HCT116 (cell line): ENCODE measurements at regions not wholly inside any gene's neighbourhood (a gene's known extent, or its start where the extent isn't known, plus 50 kb on each side); places are given as distances from the start of the nearest gene placed in this dataset.

Experiments used
- ATAC-seq: fragments of 200-7000 bp; cut with Tn5 transposase; 2 replicates; pipeline ENCODE4 v1.9.1; 2020; ENCODE audit warnings: mild to moderate bottlenecking, moderate library complexity
- BruUV-seq: library from RNA; stranded (reverse); fragments of 400-500 nt; replicated peaks from 2 replicates; lab custom pipeline; 2021; lab: Mats Ljungman, UMichigan
- CTCF ChIA-PET: fragments of 300-600 bp; sonication (Branson Sonifier 250); formaldehyde crosslinking; loops from one replicate; lab custom pipeline; 2021; ENCODE audit warnings: antibody characterized with exemption; lab: Charles Lee
- POLR2A ChIA-PET: fragments of 300-600, 350-600 bp; sonication (Branson Sonifier 250); formaldehyde crosslinking; loops from one replicate; lab custom pipeline; 2021; ENCODE audit warnings: antibody characterized with exemption; lab: Charles Lee
- RAD21 ChIA-PET, 2 experiments: fragments of 300-600 bp; sonication (Branson Sonifier 250); formaldehyde crosslinking; loops; one replicate each; lab custom pipeline; 2023; ENCODE audit warnings: low total read pairs in 2 of 2; ENCODE audit not compliant: uncharacterized antibody in 2 of 2, unreplicated experiment in 2 of 2, low non-redundant PET in 1 of 2; lab: Charles Lee
- DNase-seq: peaks from one replicate; pipeline ENCODE4 v3.0.0-alpha.2; 2010; ENCODE audit warnings: low read depth, low spot score
- H2AFZ ChIP-seq: fragments of 200-600 bp; shearing (Covaris generic), sonication (generic); 2 replicates; pipeline ENCODE4 v1.6.1; 2017; ENCODE audit warnings: low read depth, mixed run types, mixed read lengths, antibody characterized with exemption, low read length; ENCODE audit not compliant: poor library complexity, severe bottlenecking
- H3K27ac ChIP-seq: 2 replicates; pipeline ENCODE4 v1.5.1; 2012; ENCODE audit warnings: low read depth, low read length
- H3K27me3 ChIP-seq: fragments of 200-600 bp; sonication (generic); 2 replicates; pipeline ENCODE4 v1.6.1; 2016; ENCODE audit warnings: mixed run types, low read length, mixed read lengths; ENCODE audit not compliant: insufficient read depth
- H3K36me3 ChIP-seq, 2 experiments: fragments of 200-500 bp in 1 of 2; fragments of 200-600 bp in 1 of 2; sonication (Bioruptor generic) in 1 of 2; sonication (generic) in 1 of 2; 2 replicates each; pipeline versions ENCODE4 v1.5.1 to v1.6.1; 2014 to 2016; ENCODE audit warnings: low read length in 2 of 2, inconsistent platforms in 1 of 2, mixed read lengths in 1 of 2, mixed run types in 1 of 2; ENCODE audit not compliant: insufficient read depth in 2 of 2, control insufficient read depth in 1 of 2
- H3K4me1 ChIP-seq, 2 experiments: fragments of 200-600 bp in 1 of 2; sonication (generic) in 1 of 2; 2 replicates each; pipeline versions ENCODE4 v1.5.1 to v1.6.1; 2012 to 2017; ENCODE audit warnings: low read length in 2 of 2, inconsistent platforms in 1 of 2, mild to moderate bottlenecking in 1 of 2, mixed read lengths in 1 of 2, mixed run types in 1 of 2, moderate library complexity in 1 of 2; ENCODE audit not compliant: insufficient read depth in 2 of 2, control insufficient read depth in 1 of 2
- H3K4me2 ChIP-seq: fragments of 200-600 bp; sonication (generic); 2 replicates; pipeline ENCODE4 v1.6.1; 2017; ENCODE audit warnings: mixed run types, low read length, mixed read lengths
- H3K4me3 ChIP-seq, 2 experiments: fragments of 200-600 bp in 1 of 2; sonication (generic) in 1 of 2; replicated peaks in 1 of 2; 2 replicates each; pipeline ENCODE4 v1.5.1; 2011 to 2016; ENCODE audit warnings: low read length in 2 of 2, control low read depth in 1 of 2, low read depth in 1 of 2, mild to moderate bottlenecking in 1 of 2, mixed read lengths in 1 of 2, mixed run types in 1 of 2
- H3K79me2 ChIP-seq: fragments of 200-600 bp; sonication (generic); 2 replicates; pipeline ENCODE4 v1.6.1; 2017; ENCODE audit warnings: mild to moderate bottlenecking, mixed run types, low read length, moderate library complexity, mixed read lengths; ENCODE audit not compliant: insufficient read depth
- H3K9ac ChIP-seq: fragments of 200-600 bp; sonication (generic); 2 replicates; pipeline ENCODE4 v1.6.1; 2016; ENCODE audit warnings: low read length, mixed read lengths
- H3K9me2 ChIP-seq: fragments of 200-600 bp; sonication (generic), shearing (Covaris generic); 2 replicates; pipeline ENCODE4 v1.6.1; 2017; ENCODE audit warnings: mixed run types, mild to moderate bottlenecking, moderate library complexity; ENCODE audit not compliant: insufficient read depth
- H3K9me3 ChIP-seq, 2 experiments: fragments of 200-500 bp in 1 of 2; fragments of 200-600 bp in 1 of 2; sonication (Bioruptor generic) in 1 of 2; sonication (generic) in 1 of 2; 2 replicates each; pipeline ENCODE4 v1.6.1; 2014 to 2017; ENCODE audit warnings: low read length in 2 of 2, mixed read lengths in 2 of 2, inconsistent platforms in 1 of 2, low read depth in 1 of 2, mild to moderate bottlenecking in 1 of 2, mixed run types in 1 of 2, moderate library complexity in 1 of 2; ENCODE audit not compliant: control insufficient read depth in 1 of 2, insufficient read depth in 1 of 2
- H4K20me1 ChIP-seq: fragments of 200-600 bp; sonication (generic), shearing (Covaris generic); 2 replicates; pipeline ENCODE4 v1.6.1; 2017; ENCODE audit warnings: mixed run types, mild to moderate bottlenecking, moderate library complexity; ENCODE audit not compliant: insufficient read depth
- ATF3 ChIP-seq: IDR thresholded peaks from 2 replicates; pipeline ENCODE4 v1.6.1; 2012
- EGR1 ChIP-seq: IDR thresholded peaks from 2 replicates; pipeline ENCODE4 v1.6.1; 2012; ENCODE audit warnings: low read depth
- EZH2 ChIP-seq: fragments of 200-600 bp; sonication (generic); IDR thresholded peaks from 2 replicates; pipeline ENCODE4 v1.6.1; 2017; ENCODE audit warnings: antibody characterized with exemption, mixed run types
- EZH2phosphoT487 ChIP-seq: fragments of 200-600 bp; IDR thresholded peaks from 2 replicates; pipeline ENCODE4 v1.6.1; 2018; ENCODE audit warnings: antibody characterized with exemption, borderline replicate concordance
- FOSL1 ChIP-seq: IDR thresholded peaks from 2 replicates; pipeline ENCODE4 v1.6.1; 2012; ENCODE audit warnings: low read depth
- JUND ChIP-seq: IDR thresholded peaks from 2 replicates; pipeline ENCODE4 v1.6.1; 2012
- RAD21 ChIP-seq: IDR thresholded peaks from 2 replicates; pipeline ENCODE4 v1.6.1; 2012; ENCODE audit warnings: low read depth, mild to moderate bottlenecking
- SIN3A ChIP-seq: IDR thresholded peaks from 2 replicates; pipeline ENCODE4 v1.6.1; 2012; ENCODE audit warnings: low read depth
- SP1 ChIP-seq: IDR thresholded peaks from 2 replicates; pipeline ENCODE4 v1.6.1; 2012; ENCODE audit warnings: low read depth
- YY1 ChIP-seq: IDR thresholded peaks from 2 replicates; pipeline ENCODE4 v1.6.1; 2011; ENCODE audit warnings: low read length, low read depth, moderate library complexity, mild to moderate bottlenecking; ENCODE audit not compliant: insufficient replicate concordance; ENCODE audit errors: extremely low read depth
- ZBTB33 ChIP-seq: IDR thresholded peaks from 2 replicates; pipeline ENCODE4 v1.6.1; 2011; ENCODE audit warnings: mild to moderate bottlenecking, low read length, moderate library complexity; ENCODE audit not compliant: insufficient replicate concordance; ENCODE audit errors: extremely low read depth
- ZNF274 ChIP-seq: fragments of 200-500 bp; sonication (Bioruptor generic); IDR thresholded peaks from 2 replicates; pipeline ENCODE4 v1.6.1; 2014; ENCODE audit warnings: mild to moderate bottlenecking, low read depth, low read length, inconsistent platforms
- intact Hi-C: fragments of 100-400 bp; cut with micrococcal nuclease; formaldehyde crosslinking; loops from 2 replicates; pipeline ENCODE4 v1.10.0; 2022
- TF ChIP-seq, protein P1 (sequence below), 3 experiments: fragments of 200-600 bp in 1 of 3; sonication (generic) in 1 of 3; IDR thresholded peaks in 2 of 3; conservative IDR thresholded peaks in 1 of 3; 2 replicates each; pipeline ENCODE4 v1.5.1; 2012 to 2017; ENCODE audit warnings: low read depth in 2 of 3, low read length in 2 of 3, antibody characterized with exemption in 1 of 3, borderline replicate concordance in 1 of 3, control low read depth in 1 of 3, mild to moderate bottlenecking in 1 of 3, mixed read lengths in 1 of 3, mixed run types in 1 of 3, moderate library complexity in 1 of 3; ENCODE audit not compliant: insufficient read depth in 1 of 3

DNA sequence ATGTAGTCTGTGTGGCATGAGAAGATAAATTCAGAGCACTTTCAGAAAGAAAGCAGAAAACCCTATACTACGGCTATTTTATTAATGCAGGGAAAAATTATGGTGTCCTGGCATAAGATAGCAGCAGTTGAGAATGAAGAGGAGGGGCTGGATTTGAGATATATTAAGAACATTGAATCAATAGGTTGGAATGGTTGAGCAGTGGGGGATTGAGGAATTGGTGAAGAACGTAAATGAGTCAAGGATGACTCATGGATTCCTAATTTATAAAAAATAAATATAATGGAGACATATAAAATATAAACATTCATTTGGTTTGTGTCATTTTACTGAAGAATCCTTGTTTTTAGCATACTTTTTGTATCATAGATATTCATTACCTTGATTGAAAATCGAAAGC, 234.3 kb upstream of the ADAMTS5 start:
- Histone ChIP-seq H3K9ac (no peak overlapping the region), H2AFZ (no peak overlapping the region), H3K36me3 (no peaks in the 10 kb centered on the region), H3K4me3 (no peak overlapping the region), H3K9me3 (peaks cover 0 to 28% of the 10 kb centered on the region in 2 experiments; a peak in 2 of 4 replicates), H3K27me3 (no peaks in the 10 kb centered on the region), H3K79me2 (no peaks in the 10 kb centered on the region), H3K4me1 (no peaks in the 10 kb centered on the region), H3K9me2 (no peaks in the 10 kb centered on the region), H3K4me2 (no peak overlapping the region), H4K20me1 (no peaks in the 10 kb centered on the region), H3K27ac (no peak overlapping the region)
- RAD21 ChIA-PET: no interaction called here
- intact Hi-C loops: no loop called here
- TF ChIP-seq RAD21 (no peak), SP1 (no peak), ZNF274 (no peak), EZH2phosphoT487 (no peak), EZH2 (no peak)
- TF ChIP-seq, protein P1, sequence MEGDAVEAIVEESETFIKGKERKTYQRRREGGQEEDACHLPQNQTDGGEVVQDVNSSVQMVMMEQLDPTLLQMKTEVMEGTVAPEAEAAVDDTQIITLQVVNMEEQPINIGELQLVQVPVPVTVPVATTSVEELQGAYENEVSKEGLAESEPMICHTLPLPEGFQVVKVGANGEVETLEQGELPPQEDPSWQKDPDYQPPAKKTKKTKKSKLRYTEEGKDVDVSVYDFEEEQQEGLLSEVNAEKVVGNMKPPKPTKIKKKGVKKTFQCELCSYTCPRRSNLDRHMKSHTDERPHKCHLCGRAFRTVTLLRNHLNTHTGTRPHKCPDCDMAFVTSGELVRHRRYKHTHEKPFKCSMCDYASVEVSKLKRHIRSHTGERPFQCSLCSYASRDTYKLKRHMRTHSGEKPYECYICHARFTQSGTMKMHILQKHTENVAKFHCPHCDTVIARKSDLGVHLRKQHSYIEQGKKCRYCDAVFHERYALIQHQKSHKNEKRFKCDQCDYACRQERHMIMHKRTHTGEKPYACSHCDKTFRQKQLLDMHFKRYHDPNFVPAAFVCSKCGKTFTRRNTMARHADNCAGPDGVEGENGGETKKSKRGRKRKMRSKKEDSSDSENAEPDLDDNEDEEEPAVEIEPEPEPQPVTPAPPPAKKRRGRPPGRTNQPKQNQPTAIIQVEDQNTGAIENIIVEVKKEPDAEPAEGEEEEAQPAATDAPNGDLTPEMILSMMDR (IDR thresholded peaks at IDR 0.05 in 2 of 3, conservative IDR thresholded peaks at IDR 0.05 in 1 of 3; ENCODE audit: borderline replicate concordance in 1 of 3, insufficient read depth in 1 of 3, low read depth in 2 of 3, low read length in 2 of 3): no peak
- CTCF ChIA-PET: no interaction called here
- POLR2A ChIA-PET: no interaction called here
- DNase-seq (no peak), ATAC-seq (no peak)
- BruUV-seq: no TSS peak

GRCh38 chr21:27196651-27197050, 229.8 kb upstream of the ADAMTS5 start:
- ChIA-PET CTCF (no interaction called here), POLR2A (no interaction called here), RAD21 (no interaction called here)
- intact Hi-C loops: no loop called here
- Histone ChIP-seq H4K20me1 (no peaks in the 10 kb centered on the region), H3K27ac (no peak overlapping the region), H3K9me3 (peaks cover 0 to 21% of the 10 kb centered on the region in 2 experiments; a peak in 2 of 4 replicates), H3K4me3 (no peak overlapping the region), H2AFZ (no peak overlapping the region), H3K9me2 (no peaks in the 10 kb centered on the region), H3K79me2 (no peaks in the 10 kb centered on the region), H3K4me1 (no peaks in the 10 kb centered on the region), H3K36me3 (no peaks in the 10 kb centered on the region), H3K4me2 (no peak overlapping the region), H3K9ac (no peak overlapping the region), H3K27me3 (no peaks in the 10 kb centered on the region)
- DNase-seq (no peak), ATAC-seq (no peak)
- no TSS peak for BruUV-seq
- TF ChIP-seq JUND (no peak), RAD21 (no peak), ZBTB33 (no peak), YY1 (no peak), SIN3A (no peak), ATF3 (no peak), FOSL1 (no peak), EGR1 (no peak), EZH2phosphoT487 (no peak), ZNF274 (no peak)
